ENCODE measurements at regions not wholly inside any gene's neighbourhood (a gene's known extent, or its start where the extent isn't known, plus 50 kb on each side); places are given as distances from the start of the nearest gene placed in this dataset.

- TF ChIP-seq ZNF510 (CRISPR knock-in tag; IDR thresholded peaks at IDR 0.05; ENCODE audit: low read depth) = no peak
- TF ChIP-seq TBX3 (IDR thresholded peaks at IDR 0.05; ENCODE audit: borderline replicate concordance) = no peak
- no peak for TF ChIP-seq ZNF790 (CRISPR knock-in tag; IDR thresholded peaks at IDR 0.05; ENCODE audit: borderline replicate concordance)
- TF ChIP-seq ZNF639 (CRISPR knock-in tag; conservative IDR thresholded peaks at IDR 0.05) = no peak
- no peak for TF ChIP-seq CEBPG (CRISPR knock-in tag; IDR thresholded peaks at IDR 0.05)
Measured at GRCh38 chr18:70426818-70427217, 138.0 kb downstream of the SOCS6 start (continued).

GRCh38 chr18:70425236-70425635, 136.4 kb downstream of the SOCS6 start:
- peaks cover 48% of the 10 kb centered on the region for H3K4me1 ChIP-seq (ENCODE audit: insufficient read depth, low read length)
- POLR2A ChIA-PET = no interaction called here
- CTCF ChIA-PET (ENCODE audit: low intra/inter-chr PET ratio, low total read pairs) = no interaction called here
- ATAC-seq = no peak
- BruUV-seq (replicated peaks) = no TSS peak
- DNase-seq (ENCODE audit: low spot score) = no peak
- no peaks in the 10 kb centered on the region for H3K36me3 ChIP-seq (replicated peaks in 1 of 2; ENCODE audit: control insufficient read depth in 1 of 2, insufficient read depth in 2 of 2, low read length in 2 of 2)
- H3K4me3 ChIP-seq (replicated peaks in 1 of 3; ENCODE audit: insufficient read depth in 1 of 3, low read depth in 2 of 3, low read length in 3 of 3) = no peak overlapping the region
- H3K9me3 ChIP-seq (ENCODE audit: low read length) = no peaks in the 10 kb centered on the region
- no peak for FAIRE-seq
- TF ChIP-seq ZNF550 (CRISPR knock-in tag; IDR thresholded peaks at IDR 0.05; ENCODE audit: borderline replicate concordance) = no peak
- TF ChIP-seq ZSCAN20 (CRISPR knock-in tag; IDR thresholded peaks at IDR 0.05; ENCODE audit: borderline replicate concordance) = no peak
- TF ChIP-seq MAFF (IDR thresholded peaks at IDR 0.05; ENCODE audit: low read depth, low read length) = no peak
- no peak for TF ChIP-seq CHD4 (IDR thresholded peaks at IDR 0.05; ENCODE audit: borderline replicate concordance, low read length)
- no peak for TF ChIP-seq GMEB2 (CRISPR knock-in tag; IDR thresholded peaks at IDR 0.05; ENCODE audit: low read depth)
- TF ChIP-seq TEF (CRISPR knock-in tag; IDR thresholded peaks at IDR 0.05) = no peak
- no peak for TF ChIP-seq DNMT1 (CRISPR knock-in tag; IDR thresholded peaks at IDR 0.05)
- TF ChIP-seq ZNF546 (CRISPR knock-in tag; conservative IDR thresholded peaks at IDR 0.05) = no peak
- TF ChIP-seq RNF219 (CRISPR knock-in tag; IDR thresholded peaks at IDR 0.05) = no peak
- no peak for TF ChIP-seq TRIM24 (CRISPR knock-in tag; IDR thresholded peaks at IDR 0.05)
- no peak overlapping the region for H3K4me2 ChIP-seq (ENCODE audit: low read depth, low read length)
- in situ Hi-C loops (cut with HindIII; ENCODE audit: extremely low pct_ligation_motif_present, low pct_unique_long_range_greater_than_20kb) (no loop called here), intact Hi-C loops (cut with micrococcal nuclease; ENCODE audit: unreplicated experiment) (no loop called here)
- no peak overlapping the region for H2AFZ ChIP-seq (ENCODE audit: low read length)
- 90% methylated on average over 3 of the region's 3 CpGs for WGBS (ENCODE audit: low lambda C conversion rate)
- H3K27me3 ChIP-seq (ENCODE audit: control insufficient read depth in 1 of 2, insufficient read depth in 2 of 2, low read length in 2 of 2) = no peaks in the 10 kb centered on the region
- no peak overlapping the region for H3K27ac ChIP-seq (ENCODE audit: extremely low read length, insufficient read depth, low read length)
- H3K9ac ChIP-seq (ENCODE audit: insufficient read depth, low read depth, low read length) = no peak overlapping the region
- no peaks in the 10 kb centered on the region for H3K79me2 ChIP-seq (ENCODE audit: insufficient read depth, low read length)
- no peaks in the 10 kb centered on the region for H4K20me1 ChIP-seq (ENCODE audit: insufficient read depth, low read length)

Measured in HepG2 (cell line).